HG03060 (cell line): ENCODE measurements at regions not wholly inside any gene's neighbourhood (a gene's known extent, or its start where the extent isn't known, plus 50 kb on each side); places are given as distances from the start of the nearest gene placed in this dataset.

ENCODE experiments used
- ATAC-seq: cut with Tn5 transposase; IDR thresholded peaks from one replicate; pipeline ENCODE4 v1.9.1; 2021; ENCODE audit warnings: low read depth, moderate number of reproducible peaks; ENCODE audit not compliant: unreplicated experiment

DNA sequence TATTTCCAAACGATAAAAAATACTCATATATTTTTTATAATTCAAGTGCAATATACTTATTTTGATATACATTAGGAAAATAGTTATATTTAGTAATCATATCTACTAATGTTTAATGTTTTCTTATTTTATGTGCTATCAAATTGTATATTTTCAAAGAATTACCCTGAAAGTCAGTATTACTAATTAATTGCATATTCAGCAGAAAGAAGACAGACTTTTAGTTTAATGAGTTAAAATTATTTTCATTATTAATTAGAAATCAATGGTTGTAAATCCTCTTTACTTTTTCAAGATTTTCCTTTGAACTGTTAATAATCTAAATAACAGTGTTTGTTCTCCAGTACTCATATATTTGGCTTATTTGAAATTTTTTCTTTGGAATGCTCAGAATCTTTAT is 181.3 kb upstream of the NDST4 start:
- ATAC-seq = no peak

DNA sequence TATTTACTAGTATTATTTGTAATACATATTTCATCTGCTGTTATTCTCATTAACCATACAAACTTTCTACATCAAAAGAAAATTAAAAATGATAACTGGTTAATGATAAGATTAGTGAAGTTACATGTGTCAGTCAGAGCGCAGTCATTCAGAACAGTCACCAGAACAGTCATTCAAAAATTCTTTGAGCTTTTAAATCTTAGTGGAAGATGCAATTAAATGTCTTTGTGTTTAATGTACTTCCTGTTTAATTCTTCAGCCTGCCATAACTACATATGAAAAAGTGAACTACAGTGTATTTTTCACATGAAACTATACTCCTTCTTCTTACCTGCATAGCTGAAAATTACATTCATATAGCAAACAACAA is 179.7 kb upstream of the NDST4 start:
- no peak for ATAC-seq

DNA sequence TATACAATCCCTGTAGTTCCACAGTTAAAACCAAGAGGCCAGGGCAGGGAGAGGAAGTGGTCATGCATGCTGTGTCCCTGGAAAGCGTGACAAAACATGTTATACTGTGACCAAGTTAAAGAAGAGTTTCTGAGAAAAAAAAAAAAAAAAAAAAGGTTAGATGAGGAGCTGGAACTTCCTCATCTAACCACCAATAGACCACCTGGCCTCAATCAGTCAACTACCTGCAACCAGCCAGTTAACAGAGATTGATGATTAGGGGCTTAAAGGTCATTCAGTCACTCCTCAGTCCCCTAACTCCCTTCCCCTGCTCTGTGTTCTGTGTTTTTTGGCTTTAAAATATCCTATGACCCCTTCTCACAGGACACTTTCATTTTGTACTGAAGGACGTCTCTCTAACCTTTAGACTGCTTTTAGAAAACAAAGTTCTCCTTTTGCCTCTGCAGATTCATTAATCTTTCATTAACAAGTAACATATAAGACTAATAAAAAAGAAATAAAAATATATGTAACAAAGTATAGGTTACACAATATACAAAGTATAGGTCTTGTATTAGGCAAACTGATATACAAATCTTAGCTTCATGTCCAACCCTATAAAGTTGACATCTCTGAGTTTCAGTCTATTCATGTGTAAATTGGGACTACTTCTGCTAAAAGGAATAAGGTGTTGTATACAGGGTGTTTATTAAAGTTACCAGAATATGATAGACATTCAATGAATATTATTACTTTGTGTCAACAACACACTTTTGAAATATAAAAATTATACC is 179.1 kb upstream of the NDST4 start:
- no peak for ATAC-seq

DNA sequence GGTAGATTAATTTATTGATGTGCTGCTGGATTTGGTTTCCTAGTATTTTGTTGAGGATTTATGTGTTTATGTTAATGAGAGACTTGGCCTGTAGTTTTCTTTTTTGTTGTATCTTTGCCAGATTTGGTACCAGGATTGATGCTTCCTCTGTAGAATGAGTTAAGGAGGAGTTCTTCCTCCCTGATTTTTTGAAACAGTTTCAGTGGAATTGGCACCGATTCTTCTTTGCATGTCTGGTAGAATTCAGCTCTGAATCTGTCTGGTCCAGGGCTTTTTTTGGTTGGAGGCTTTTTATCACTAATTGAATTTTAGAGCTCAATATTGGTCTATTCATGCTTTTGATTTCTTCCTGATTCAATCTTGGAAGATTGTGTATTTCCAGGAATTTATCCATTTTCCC is 174.0 kb upstream of the NDST4 start:
- ATAC-seq = no peak

DNA sequence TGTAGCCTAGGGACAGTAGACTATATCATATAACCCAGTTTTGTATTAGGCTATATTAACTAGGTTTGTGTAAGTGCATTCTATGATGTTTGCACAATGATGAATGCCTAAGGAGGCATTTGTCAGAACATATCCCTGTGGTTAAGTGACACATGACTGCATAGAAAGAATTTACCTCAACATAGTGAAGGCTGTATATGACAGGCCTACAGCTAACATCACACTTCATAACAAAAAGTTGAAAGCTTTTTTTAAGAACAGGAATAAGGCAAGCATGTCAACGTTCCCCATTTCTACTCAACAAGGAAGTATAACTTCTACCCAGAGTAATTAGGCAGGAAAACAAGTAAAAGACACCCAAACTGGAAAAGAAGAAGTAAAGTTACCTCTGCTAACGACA is 165.9 kb upstream of the NDST4 start:
- no peak for ATAC-seq

DNA sequence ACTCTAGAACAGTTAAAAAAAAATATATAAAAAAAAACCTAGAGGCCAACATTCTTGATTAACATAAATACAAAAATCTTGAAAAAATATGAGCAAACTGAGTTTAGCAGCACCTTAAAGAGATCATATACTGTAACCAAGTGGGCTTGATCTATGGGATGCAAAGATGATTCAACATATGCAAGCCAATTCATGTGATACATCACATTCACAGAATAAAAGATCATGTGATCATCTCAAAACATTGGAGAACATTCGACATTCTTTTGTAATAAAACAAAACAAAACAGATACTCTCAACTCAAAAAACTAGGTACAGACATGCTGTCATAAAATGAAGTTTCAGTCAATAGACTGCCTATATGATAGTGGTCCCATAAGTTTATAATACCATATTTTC is 165.4 kb upstream of the NDST4 start:
- no peak for ATAC-seq

DNA sequence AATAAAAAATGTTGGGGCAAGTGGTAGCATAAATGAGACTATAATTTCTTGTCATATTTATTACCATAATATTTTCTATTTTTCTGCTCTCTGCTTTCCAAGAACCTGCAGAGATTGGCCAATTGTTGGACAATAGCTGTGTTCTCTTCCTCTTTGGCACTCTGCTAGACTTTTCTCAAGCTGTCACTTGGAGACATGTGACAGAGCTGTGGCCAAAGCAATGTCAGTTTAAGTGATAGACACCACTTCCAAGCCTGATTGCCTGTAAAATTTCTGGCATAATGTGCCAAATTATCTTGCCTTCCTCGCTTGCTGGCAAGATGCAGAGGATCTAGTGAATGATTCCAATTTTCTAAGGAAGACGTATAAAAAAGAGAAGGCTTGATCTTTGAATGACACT is 162.2 kb upstream of the NDST4 start:
- no peak for ATAC-seq

DNA sequence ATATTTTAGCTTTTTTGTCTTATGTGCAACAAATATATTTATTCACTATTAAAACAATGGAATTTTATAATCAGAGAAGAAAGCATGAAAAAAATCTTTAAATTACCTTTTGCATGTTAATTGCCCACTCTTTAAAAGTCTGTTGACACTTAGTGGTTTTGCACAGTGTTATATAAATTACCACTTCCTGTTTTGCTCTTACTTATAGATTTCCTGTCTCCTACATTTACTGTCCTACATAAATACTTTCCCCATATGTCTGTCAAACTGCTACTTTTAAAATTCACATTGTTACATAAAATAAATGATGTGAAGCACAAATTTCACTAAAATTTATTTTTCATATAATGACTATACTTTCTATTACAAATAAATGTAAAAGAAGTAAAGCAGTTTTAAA is 161.1 kb upstream of the NDST4 start:
- ATAC-seq = peak; percentile 68

DNA sequence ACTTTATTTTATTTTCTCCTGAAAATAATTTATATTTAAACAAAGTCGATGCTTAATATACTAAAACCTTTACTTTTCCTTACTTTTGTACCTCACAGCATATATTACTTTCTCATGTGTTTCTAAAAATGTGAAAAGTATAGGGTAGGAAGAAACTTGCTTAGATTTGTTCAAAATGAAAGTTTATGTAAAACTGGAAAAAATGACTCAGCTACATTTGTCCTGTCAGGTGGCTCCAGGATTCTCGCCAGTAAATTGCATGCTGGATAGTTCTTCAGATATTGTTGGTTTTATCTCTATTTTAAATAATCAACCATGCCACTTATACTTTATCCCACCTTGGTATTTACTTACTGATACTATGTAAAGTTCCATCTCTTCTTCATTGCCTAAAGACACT is 159.2 kb upstream of the NDST4 start:
- no peak for ATAC-seq

DNA sequence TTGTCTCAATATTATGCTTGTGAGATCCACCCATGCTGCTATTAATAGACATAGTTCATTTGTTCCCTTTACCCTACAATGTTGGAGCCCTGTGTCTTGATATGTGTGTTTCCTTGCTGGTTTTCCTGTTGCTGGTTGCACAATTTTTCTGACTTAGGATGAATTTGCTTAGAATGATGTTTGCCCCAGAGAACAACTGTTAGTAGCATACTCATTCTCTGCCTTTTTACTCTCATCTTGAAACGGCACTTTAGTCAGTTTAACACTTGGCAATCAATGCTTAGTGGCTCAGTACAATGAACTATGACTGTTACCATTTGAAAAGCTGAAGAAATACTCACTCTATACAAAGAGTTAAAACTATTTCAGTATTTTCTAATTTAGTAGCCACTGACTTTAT is 158.8 kb upstream of the NDST4 start:
- ATAC-seq = no peak

DNA sequence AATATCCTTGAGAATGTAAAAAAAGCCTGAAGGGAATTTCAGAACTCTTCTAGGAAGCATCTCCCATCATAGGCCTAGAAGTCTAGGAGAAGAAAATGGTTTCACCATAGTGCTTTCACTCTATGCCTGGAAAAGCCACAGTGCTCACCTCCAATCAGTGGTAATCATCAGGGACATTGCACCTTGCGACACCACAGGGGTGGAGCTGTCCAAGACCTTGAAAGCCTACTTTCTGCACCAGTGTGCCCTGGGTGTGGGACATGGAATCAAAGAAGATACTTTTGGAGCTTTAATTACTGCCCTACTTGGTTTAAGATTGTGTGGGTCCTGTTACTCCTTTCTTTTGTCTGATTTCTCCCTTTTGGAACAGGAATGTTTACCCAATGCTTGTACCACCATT is 146.8 kb upstream of the NDST4 start:
- no peak for ATAC-seq

DNA sequence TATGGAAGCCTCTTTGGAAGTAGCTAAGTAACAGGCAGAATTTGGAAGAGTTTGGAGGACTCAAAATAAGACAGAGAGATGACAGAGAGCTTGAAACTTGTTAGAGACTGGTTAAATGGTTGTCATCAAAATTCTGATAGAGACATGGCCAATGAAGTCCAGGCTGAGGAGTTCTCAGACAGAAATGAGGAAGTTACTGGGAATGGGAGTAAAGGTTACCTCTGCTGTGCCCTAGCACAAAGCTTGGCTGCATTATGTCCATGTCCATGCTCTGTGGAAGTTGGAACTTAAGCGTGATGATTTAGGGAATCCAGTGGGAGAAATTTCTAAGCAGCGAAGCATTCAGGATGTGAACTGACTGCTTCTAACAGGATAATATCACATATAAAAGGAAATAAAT is 146.2 kb upstream of the NDST4 start:
- no peak for ATAC-seq

DNA sequence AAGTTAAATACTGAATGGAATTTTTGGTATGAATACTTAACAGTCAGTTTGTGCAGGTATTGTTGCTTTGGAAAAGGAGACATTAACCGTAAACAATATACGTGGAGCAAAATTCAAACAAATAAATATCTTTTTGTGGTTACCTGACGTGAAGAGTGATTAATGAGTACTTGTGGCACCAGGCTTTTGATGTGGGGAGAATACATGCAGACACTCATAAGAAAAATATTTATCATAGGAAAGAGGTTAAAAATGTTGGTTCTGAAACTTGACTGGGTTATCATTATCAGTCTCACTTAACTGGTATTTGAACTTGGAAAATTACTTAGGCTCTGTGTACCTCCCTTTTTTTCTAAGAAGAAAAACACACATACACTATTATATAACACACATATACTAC is 136.4 kb upstream of the NDST4 start:
- ATAC-seq = no peak

DNA sequence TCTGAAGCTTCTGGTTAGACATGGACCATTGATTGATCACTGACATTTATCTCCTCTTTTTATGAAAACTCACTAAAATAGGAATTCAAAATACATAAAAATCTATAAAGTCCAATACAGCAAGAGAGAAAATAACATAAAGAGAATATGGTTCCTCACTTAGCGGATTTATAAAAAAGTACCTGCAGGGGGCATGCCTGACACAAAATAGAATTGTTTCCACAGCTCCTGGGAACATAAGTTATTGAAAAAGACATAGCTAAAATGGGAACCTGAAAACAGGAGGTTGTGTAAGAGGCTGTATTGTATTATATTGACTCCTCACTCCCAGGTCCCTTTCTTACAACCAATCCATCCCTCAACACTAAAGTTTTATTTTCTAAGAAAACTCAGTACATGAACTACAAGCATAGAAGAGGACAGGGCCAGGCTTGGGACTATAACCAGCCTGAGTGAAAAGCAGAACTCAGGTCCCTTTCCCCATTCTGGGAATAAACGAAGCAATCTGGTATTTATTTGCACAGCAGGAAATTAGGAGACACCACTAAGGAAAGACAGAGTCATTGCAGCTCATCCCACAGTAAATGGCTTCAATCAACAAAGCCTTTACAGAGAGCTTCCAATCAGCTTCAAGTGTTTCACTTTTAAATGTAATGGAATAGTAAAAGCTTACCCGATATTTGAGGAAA is 121.1 kb upstream of the NDST4 start:
- ATAC-seq = no peak

DNA sequence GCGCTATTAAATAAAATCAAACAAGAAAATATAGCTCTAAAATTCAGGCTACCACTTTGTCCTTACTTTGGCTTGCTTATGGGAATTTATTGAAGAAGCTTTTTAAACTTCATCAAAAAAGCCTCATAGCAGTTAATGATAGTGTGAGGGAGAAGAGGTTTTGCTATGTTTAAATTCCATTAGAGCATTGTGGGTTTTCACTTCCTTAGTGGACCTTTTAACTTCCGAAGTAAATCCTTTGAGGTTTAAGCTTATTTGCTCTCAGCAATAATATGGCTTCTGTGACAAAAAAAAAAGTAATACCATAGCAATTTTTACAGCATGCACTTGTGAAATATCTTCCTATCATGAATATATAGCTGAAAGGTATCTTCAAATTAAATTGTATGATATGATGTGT is 120.2 kb upstream of the NDST4 start:
- ATAC-seq = no peak

DNA sequence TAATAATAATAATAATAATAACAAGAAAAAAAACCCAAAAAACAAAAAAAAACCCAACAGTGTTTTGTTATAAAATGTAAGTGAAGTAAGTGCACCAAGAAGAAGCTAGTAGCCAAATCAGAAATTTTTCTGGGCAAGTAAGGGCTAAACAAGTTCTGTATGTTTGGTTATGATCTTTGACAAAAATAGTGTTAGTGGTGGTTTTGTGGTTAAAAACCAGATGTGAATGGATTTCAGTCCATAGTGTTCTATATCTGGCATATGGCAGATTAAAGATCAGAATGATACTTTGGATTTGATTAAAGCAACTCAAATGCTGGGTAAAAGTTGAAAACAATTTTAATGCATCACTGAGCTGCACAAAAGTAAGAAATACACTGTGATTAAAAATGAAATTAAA is 116.5 kb upstream of the NDST4 start:
- no peak for ATAC-seq

DNA sequence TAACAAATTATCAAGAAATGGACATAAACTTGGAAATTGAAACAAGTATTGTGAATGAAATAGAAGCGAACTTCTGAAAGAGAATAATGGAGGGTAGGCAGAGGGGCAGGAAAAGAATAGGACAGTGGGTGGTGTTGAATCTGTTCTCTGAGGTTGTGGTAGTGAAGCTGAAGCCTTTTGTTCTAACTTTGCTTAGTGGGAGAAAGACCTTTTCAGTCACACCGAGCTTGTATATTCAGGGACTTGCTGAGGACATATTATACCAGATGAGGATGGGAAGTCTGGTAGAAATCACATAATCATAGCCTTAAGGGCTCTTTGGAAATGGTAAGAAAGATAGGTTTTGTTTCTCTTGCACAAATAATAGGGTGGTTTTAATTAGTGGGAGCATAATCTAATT is 115.4 kb upstream of the NDST4 start:
- no peak for ATAC-seq

DNA sequence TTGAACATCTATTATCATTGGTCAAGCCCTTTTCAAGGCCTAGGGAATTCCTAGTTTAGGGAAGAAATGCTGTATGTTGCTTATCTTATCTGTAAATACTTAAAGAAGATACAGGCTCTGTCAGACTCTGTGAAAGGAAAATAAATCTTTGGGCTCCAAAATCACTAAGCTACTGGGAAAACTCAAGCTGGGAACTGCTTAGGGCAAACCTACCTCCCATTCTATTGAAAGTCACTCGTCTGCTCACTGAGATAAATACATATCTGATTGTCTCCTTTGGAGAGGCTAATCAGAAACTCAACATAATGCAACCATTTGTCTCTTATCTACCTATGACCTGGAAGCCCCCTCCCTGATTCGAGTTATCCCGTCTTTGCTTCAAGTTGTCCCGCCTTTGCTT is 108.6 kb upstream of the NDST4 start:
- no peak for ATAC-seq

DNA sequence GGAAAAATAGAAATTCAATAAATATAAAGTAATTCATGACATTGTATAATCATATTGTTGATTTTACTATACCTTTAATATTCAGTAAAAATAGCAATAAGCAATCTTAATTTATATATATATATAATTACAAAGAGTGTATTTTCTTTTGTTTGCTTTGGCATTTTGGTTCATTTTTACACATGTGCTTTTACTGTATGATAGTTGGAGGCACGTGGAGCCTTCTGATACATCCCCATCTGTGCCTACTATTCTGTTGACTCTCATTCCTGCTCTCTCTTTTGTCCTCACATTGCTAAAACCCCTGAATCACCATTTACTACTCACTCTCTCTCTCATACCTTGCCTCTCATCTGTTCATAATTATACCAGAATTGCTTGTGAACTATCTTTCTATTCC is 106.4 kb upstream of the NDST4 start:
- no peak for ATAC-seq

DNA sequence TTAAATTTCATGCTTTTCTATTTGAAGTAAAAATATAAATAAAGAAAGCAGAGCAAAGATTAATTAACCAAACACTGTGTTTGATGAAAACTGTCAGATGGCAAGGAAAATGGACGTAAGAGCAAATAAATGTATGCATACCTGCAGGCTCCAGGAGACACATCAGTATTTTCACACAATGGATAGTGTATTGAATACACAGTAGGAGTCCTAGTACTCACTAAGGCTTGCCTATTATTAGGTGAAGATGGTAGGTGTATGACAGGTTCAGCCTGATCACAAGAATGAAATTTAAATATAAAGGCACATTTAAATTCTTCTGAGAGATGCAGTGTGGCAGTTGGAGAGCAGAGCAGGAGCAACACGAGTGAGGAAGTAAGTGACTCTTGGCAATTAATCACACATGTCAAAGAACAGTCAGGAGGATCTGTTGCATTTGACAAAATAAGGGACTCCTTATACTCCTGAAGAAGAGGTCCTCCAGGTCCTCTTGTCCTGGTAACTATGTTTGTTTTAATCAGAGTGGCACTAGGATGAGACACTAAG is 106.0 kb upstream of the NDST4 start:
- no peak for ATAC-seq

DNA sequence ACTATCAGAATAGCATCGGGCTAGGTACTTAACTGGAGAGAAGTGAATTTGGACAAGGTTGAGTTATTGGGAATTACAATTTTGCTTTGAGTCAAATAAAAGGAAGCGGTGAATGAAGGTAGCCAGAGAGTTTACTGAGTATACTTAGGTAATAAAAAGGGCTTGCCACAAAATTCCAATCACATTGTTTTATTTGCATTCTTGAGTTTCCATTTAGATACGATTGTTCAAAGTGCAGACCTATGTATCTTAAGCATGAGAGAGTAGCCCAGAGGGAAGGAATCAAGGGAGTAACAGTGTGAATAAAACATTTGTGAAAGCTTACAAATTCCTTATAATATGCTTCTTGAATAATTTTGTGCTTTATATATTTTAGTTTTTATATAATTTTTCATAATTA is 102.5 kb upstream of the NDST4 start:
- ATAC-seq = no peak

DNA sequence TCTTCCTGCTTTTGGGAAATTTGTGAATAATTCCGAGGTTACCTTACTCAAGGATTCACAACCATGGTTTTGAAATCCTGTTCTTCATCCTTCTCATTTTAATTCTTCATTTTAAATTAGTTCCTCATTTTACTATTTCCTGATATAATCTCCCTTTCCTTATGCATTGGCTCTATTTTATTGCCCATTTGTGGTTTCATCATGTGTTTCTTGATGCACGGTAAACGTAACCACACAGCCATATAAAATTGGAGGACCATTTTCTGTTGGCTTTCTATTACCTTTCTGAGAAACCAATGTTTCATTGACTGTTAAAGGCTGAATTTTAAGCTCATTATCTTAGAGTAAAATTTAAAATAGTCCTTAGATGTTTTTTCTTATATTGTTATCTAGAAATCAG is 100.3 kb upstream of the NDST4 start:
- ATAC-seq = no peak
